Transverse colon (tissue), 4 donors: ENCODE measurements at regions not wholly inside any gene's neighbourhood (a gene's known extent, or its start where the extent isn't known, plus 50 kb on each side); places are given as distances from the start of the nearest gene placed in this dataset.

Experiments
- DNase-seq: peaks from one replicate; pipeline ENCODE4 v3.0.0-alpha.2; 2019
- H3K27ac ChIP-seq, 4 donors: fragments of 200-600 bp; sonication (generic); 2 replicates each; pipeline ENCODE4 v1.5.1; 2016 to 2018; ENCODE audit warnings: inconsistent platforms in 4 of 4
- H3K27me3 ChIP-seq: fragments of 200-600 bp; sonication (generic); 2 replicates; pipeline ENCODE4 v1.5.1; 2017; ENCODE audit warnings: inconsistent platforms
- H3K36me3 ChIP-seq, 4 donors: fragments of 200-600 bp; sonication (generic); 2 replicates each; pipeline ENCODE4 v1.5.1; 2017 to 2019; ENCODE audit warnings: inconsistent platforms in 4 of 4
- H3K4me1 ChIP-seq, 4 donors: fragments of 200-600 bp; sonication (generic); 2 replicates each; pipeline ENCODE4 v1.5.1; 2017 to 2020; ENCODE audit warnings: inconsistent platforms in 4 of 4
- H3K4me3 ChIP-seq, 4 donors: fragments of 200-600 bp; sonication (generic); 1 replicate in 1 of 4; 2 replicates in 3 of 4; pipeline versions ENCODE4 v1.5.1 to v1.6.1; 2017 to 2019; ENCODE audit warnings: inconsistent platforms in 4 of 4
- H3K9me3 ChIP-seq, 2 donors: fragments of 200-600 bp; sonication (generic); 2 replicates each; pipeline ENCODE4 v1.5.1; 2017 to 2019; ENCODE audit warnings: inconsistent platforms in 2 of 2
- CTCF ChIP-seq, 5 experiments: fragments of 200-600 bp in 3 of 5; fragments of 450-650 bp in 2 of 5; sonication (generic) in 3 of 5; IDR thresholded peaks; 1 replicate in 2 of 5; 2 replicates in 3 of 5; pipeline ENCODE4 v1.5.1; 2016 to 2017; ENCODE audit warnings: antibody characterized with exemption in 5 of 5, inconsistent platforms in 3 of 5, mild to moderate bottlenecking in 2 of 5, moderate library complexity in 1 of 5
- EP300 ChIP-seq: sonication (generic); formaldehyde crosslinking; IDR thresholded peaks from one replicate; pipeline ENCODE4 v1.6.1; 2017; ENCODE audit warnings: antibody characterized with exemption, low read depth
- POLR2A ChIP-seq: fragments of 450-650 bp; IDR thresholded peaks from one replicate; pipeline ENCODE4 v1.6.1; 2016; ENCODE audit warnings: antibody characterized with exemption, mild to moderate bottlenecking, moderate library complexity
- POLR2AphosphoS5 ChIP-seq, 3 donors: sonication (generic); formaldehyde crosslinking; IDR thresholded peaks; one replicate each; pipeline ENCODE4 v1.6.1; 2016; ENCODE audit warnings: antibody characterized with exemption in 3 of 3
- WGBS, 2 donors: methylation state at CpG; one replicate each; pipeline ENCODE4 v1.1.5; 2018; ENCODE audit warnings: low coverage in 1 of 2; 5-methylcytosine and 5-hydroxymethylcytosine counted together
- in situ Hi-C, 4 donors: fragments of 200-750 bp; cut with MboI; loops; one replicate each; pipeline versions ENCODE4 v1.15.0 to v1.15.1; 2017; ENCODE audit warnings: low sequenced_read_pairs in 3 of 4, low pct_ligation_motif_present in 1 of 4, low pct_unique_long_range_greater_than_20kb in 1 of 4
- intact Hi-C: fragments of 100-400 bp; cut with DNase I; formaldehyde crosslinking; loops from one replicate; pipeline ENCODE4 v1.15.1; 2023; ENCODE audit warnings: low total_unique reads

GRCh38 chr6:106906232-106906631 lies 68.3 kb downstream of the CD24 start:
- no peaks in the 10 kb centered on the region for H3K27me3 ChIP-seq
- no peak for DNase-seq
- 33 to 83% methylated on average over 1 to 6 of the region's 6 CpGs for WGBS, 2 donors
- no peak overlapping the region for H3K4me3 ChIP-seq
- no peak overlapping the region for H3K27ac ChIP-seq
- no peaks in the 10 kb centered on the region for H3K36me3 ChIP-seq
- TF ChIP-seq CTCF (IDR thresholded peaks at IDR 0.05): no peak
- peaks cover 4 to 5% of the 10 kb centered on the region in 2 donors for H3K9me3 ChIP-seq
- in situ Hi-C loops (no loop called here), intact Hi-C loops (no loop called here)
- H3K4me1 ChIP-seq: peaks cover 0 to 25% (median 16%) of the 10 kb centered on the region in 4 donors

- in situ Hi-C loops (no loop called here), intact Hi-C loops (no loop called here)
- Histone ChIP-seq H3K4me1 (peaks cover 0 to 4% (median 1%) of the 10 kb centered on the region in 4 donors), H3K27me3 (no peaks in the 10 kb centered on the region), H3K4me3 (no peak overlapping the region), H3K27ac (no peak overlapping the region), H3K36me3 (no peaks in the 10 kb centered on the region), H3K9me3 (peaks cover 4 to 10% of the 10 kb centered on the region in 2 donors)
- TF ChIP-seq EP300 (no peak), CTCF (IDR thresholded peaks at IDR 0.05) (no peak), POLR2AphosphoS5 (IDR thresholded peaks at IDR 0.05) (no peak), POLR2A (no peak)
- WGBS, 2 donors: 46 to 73% methylated on average over 2 to 4 of the region's 4 CpGs
- no peak for DNase-seq
These were observed 71.2 kb downstream of the CD24 start for GRCh38 chr6:106903299-106903698.

- 83 to 89% methylated on average over 3 of the region's 3 CpGs for WGBS, 2 donors
- no peak for DNase-seq
- TF ChIP-seq EP300 (no peak), POLR2A (no peak), CTCF (IDR thresholded peaks at IDR 0.05) (no peak), POLR2AphosphoS5 (IDR thresholded peaks at IDR 0.05) (no peak)
- in situ Hi-C loops: no loop called here
- Histone ChIP-seq H3K36me3 (no peaks in the 10 kb centered on the region), H3K27ac (no peak overlapping the region), H3K27me3 (no peaks in the 10 kb centered on the region), H3K4me1 (no peaks in the 10 kb centered on the region), H3K9me3 (peaks cover 4 to 10% of the 10 kb centered on the region in 2 donors), H3K4me3 (no peak overlapping the region)
- intact Hi-C loops: no loop called here
These were observed 73.5 kb downstream of the CD24 start for GRCh38 chr6:106901062-106901461.

DNA sequence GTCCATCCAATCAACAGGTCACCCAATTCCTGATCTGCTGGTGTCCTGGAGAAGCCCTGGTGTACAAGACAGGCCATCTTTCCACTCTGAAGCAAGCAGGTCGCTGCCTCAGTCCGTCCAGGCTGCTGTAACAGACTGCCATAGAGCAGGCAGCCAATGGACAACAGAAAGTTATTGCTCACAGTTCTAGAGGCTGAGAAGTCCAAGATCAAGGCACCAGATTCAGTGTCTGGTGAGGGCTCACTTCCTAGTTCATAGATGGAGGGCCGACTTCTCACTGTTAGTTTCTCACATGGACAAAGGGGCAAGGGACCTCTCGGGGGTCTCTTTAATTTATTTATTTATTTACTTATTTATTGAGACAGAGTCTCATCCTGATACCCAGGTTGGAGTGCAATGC lies 74.8 kb downstream of the CD24 start:
- WGBS, 2 donors: 92% methylated on average over 4 of the region's 4 CpGs; no CpG with 5 or more reads in 1 of the 2 donors
- in situ Hi-C loops: no loop called here
- no peak for DNase-seq

More for the DNA sequence above, 74.8 kb downstream of the CD24 start:
- Histone ChIP-seq H3K27ac (no peak overlapping the region), H3K4me3 (no peak overlapping the region), H3K4me1 (no peaks in the 10 kb centered on the region), H3K27me3 (no peaks in the 10 kb centered on the region), H3K36me3 (no peaks in the 10 kb centered on the region), H3K9me3 (peaks cover 4 to 10% of the 10 kb centered on the region in 2 donors)
- intact Hi-C loops: no loop called here
- TF ChIP-seq EP300 (no peak), CTCF (IDR thresholded peaks at IDR 0.05) (no peak), POLR2AphosphoS5 (IDR thresholded peaks at IDR 0.05) (no peak)
